ENCODE measurements at regions not wholly inside any gene's neighbourhood (a gene's known extent, or its start where the extent isn't known, plus 50 kb on each side); places are given as distances from the start of the nearest gene placed in this dataset.

GRCh38 chr17:54623746-54624145 is 276.9 kb upstream of the TOM1L1 start:
- Histone ChIP-seq H3K36me3 (ENCODE audit: control insufficient read depth in 1 of 2, insufficient read depth in 2 of 2, low read length in 2 of 2) (no peaks in the 10 kb centered on the region), H3K79me2 (ENCODE audit: insufficient read depth, low read length) (no peaks in the 10 kb centered on the region), H3K4me1 (ENCODE audit: control insufficient read depth in 1 of 2, insufficient read depth in 2 of 2, low read length in 2 of 2) (no peaks in the 10 kb centered on the region; a peak in 1 of 4 replicates), H3K4me2 (ENCODE audit: low read length) (no peak overlapping the region), H3K9me2 (ENCODE audit: insufficient read depth) (no peaks in the 10 kb centered on the region), H2AFZ (ENCODE audit: low read depth, low read length, poor library complexity, severe bottlenecking) (no peak overlapping the region), H3K4me3 (replicated peaks in 1 of 2; ENCODE audit: low read depth in 1 of 2, low read length in 2 of 2) (no peak overlapping the region), H3K9me3 (ENCODE audit: control insufficient read depth in 1 of 2, insufficient read depth in 1 of 2, low read depth in 1 of 2, low read length in 2 of 2) (peaks cover 17 to 35% of the 10 kb centered on the region in 2 experiments; a peak in 2 of 4 replicates), H3K9ac (ENCODE audit: low read length) (no peak overlapping the region), H3K27me3 (ENCODE audit: insufficient read depth, low read length) (no peaks in the 10 kb centered on the region), H3K27ac (ENCODE audit: low read depth, low read length) (no peak overlapping the region), H4K20me1 (ENCODE audit: insufficient read depth) (no peaks in the 10 kb centered on the region)
- no TSS peak for BruUV-seq (replicated peaks)
- intact Hi-C loops (cut with micrococcal nuclease) = no loop called here
- no peak for ATAC-seq
- ChIA-PET RAD21 (ENCODE audit: low non-redundant PET in 1 of 2, low total read pairs in 2 of 2, uncharacterized antibody in 2 of 2, unreplicated experiment in 2 of 2) (no interaction called here), POLR2A (no interaction called here), CTCF (no interaction called here)
- no peak for DNase-seq (ENCODE audit: low read depth, low spot score)
- TF ChIP-seq RAD21 (IDR thresholded peaks at IDR 0.05; ENCODE audit: low read depth) (no peak), FOSL1 (IDR thresholded peaks at IDR 0.05; ENCODE audit: low read depth) (no peak), EZH2 (IDR thresholded peaks at IDR 0.05) (no peak), REST (IDR thresholded peaks at IDR 0.05; ENCODE audit: low read depth) (no peak), POLR2AphosphoS5 (IDR thresholded peaks at IDR 0.05; ENCODE audit: low read depth, low read length) (no peak), EZH2phosphoT487 (IDR thresholded peaks at IDR 0.05; ENCODE audit: borderline replicate concordance) (no peak), CBX3 (IDR thresholded peaks at IDR 0.05; ENCODE audit: low read depth) (no peak), ZBTB33 (IDR thresholded peaks at IDR 0.05; ENCODE audit: extremely low read depth, insufficient replicate concordance, low read length) (no peak), TCF7L2 (IDR thresholded peaks at IDR 0.05; ENCODE audit: borderline replicate concordance, extremely low read depth, insufficient read depth, insufficient read length) (no peak)
- TF ChIP-seq, protein P1, sequence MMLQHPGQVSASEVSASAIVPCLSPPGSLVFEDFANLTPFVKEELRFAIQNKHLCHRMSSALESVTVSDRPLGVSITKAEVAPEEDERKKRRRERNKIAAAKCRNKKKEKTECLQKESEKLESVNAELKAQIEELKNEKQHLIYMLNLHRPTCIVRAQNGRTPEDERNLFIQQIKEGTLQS (IDR thresholded peaks at IDR 0.05) = no peak
- TF ChIP-seq, protein P2, sequence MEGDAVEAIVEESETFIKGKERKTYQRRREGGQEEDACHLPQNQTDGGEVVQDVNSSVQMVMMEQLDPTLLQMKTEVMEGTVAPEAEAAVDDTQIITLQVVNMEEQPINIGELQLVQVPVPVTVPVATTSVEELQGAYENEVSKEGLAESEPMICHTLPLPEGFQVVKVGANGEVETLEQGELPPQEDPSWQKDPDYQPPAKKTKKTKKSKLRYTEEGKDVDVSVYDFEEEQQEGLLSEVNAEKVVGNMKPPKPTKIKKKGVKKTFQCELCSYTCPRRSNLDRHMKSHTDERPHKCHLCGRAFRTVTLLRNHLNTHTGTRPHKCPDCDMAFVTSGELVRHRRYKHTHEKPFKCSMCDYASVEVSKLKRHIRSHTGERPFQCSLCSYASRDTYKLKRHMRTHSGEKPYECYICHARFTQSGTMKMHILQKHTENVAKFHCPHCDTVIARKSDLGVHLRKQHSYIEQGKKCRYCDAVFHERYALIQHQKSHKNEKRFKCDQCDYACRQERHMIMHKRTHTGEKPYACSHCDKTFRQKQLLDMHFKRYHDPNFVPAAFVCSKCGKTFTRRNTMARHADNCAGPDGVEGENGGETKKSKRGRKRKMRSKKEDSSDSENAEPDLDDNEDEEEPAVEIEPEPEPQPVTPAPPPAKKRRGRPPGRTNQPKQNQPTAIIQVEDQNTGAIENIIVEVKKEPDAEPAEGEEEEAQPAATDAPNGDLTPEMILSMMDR (IDR thresholded peaks at IDR 0.05 in 2 of 3, conservative IDR thresholded peaks at IDR 0.05 in 1 of 3; ENCODE audit: borderline replicate concordance in 1 of 3, insufficient read depth in 1 of 3, low read depth in 2 of 3, low read length in 2 of 3) = no peak
